HG03139 (cell line): ENCODE measurements at regions not wholly inside any gene's neighbourhood (a gene's known extent, or its start where the extent isn't known, plus 50 kb on each side); places are given as distances from the start of the nearest gene placed in this dataset.
"Not testable (repeated sequence)": the region's sequence is repeated elsewhere in the genome, so short reads cannot be mapped to it uniquely, and the experiment has no call there.

Source experiments
- ATAC-seq: cut with Tn5 transposase; IDR thresholded peaks from one replicate; pipeline ENCODE4 v1.9.1; 2021; ENCODE audit not compliant: unreplicated experiment

DNA sequence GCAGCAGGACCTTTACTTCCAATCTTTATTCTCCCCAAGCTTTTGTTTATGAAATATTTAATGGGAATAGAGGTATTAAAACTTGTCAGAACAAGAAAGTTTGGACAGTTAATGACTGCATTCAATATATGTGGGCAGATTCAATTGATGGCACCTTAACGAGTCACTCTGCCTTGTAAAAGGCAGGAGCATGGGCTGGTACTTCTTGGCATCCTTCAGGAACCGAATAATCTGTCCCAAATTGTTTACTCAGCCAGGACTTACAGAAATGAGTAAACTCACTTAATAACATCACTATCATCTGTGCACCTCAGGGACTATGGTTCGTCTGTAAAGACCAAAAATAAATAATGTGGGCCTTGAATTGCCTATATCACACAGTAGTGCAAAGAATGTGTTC, 1280.3 kb upstream of the TMEFF2 start:
- ATAC-seq = no peak

DNA sequence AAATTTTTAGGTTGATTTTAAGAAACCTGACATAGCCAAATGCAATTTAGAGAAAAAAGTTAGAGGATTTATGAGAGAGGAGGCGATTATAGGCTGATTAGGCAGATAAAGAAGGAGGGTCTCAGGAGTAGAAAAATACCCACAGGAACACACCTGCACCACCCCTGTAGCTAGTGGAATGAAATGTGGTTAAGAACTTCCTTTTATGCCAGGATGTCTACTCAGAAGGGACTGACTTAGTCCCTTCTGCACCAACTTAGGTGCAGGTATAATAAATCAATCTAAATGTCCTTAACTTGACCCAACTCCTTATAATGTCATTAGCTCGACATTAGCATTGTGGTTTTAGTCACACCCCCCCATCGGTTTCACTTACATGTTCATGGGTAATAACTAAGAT, 1274.5 kb upstream of the TMEFF2 start:
- no peak for ATAC-seq

DNA sequence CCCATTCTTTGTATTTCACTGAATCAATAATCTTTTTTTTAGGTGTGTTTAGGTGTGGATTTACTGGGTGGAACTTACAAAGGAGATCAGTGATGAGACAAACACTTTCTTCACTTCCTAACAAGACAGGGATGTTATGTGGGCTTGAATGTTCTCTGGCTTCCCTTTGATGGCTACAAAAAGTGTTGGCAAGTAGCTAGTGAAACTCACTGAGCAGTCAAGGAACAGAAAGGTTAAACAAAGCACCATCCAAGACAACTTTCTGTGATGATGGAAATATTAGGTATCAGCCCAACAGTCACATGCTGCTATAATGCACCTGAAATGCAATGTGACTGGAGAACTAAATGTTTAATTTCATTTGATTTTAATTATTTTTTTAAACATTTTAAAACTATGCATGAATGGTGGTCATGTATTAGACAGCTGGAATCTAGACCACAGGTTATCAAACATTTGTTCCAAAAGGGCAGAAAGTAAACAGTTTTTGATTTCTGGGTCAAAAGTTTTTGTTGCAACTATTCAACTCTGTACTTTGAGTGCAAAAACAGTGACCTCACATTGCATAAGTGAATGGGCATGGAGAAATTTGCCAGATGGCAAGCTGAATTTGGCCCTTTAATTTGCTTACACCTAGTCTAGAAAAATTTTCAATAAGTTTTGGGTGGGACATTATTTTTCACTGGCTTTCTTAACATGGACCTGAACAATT, 1272.7 kb upstream of the TMEFF2 start:
- ATAC-seq = no peak

DNA sequence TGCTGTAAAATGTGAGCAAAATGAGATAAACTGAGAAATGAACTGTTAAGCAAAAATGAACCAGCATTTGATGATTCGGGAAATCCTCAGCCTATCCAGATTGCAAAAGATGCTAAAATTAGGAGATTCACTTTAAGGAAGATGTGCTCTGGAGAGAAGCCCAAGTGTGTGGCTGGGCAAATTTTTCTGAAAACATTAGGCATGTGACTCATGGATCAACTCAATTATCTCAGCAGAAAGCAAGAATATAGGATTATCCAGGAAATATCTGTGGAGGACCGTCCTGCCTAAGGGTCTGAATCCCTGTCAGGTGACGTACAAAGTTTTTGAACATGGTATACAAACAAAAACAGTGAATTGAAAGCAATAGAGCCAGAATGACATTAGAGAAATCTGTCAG, 1268.3 kb upstream of the TMEFF2 start:
- no peak for ATAC-seq

DNA sequence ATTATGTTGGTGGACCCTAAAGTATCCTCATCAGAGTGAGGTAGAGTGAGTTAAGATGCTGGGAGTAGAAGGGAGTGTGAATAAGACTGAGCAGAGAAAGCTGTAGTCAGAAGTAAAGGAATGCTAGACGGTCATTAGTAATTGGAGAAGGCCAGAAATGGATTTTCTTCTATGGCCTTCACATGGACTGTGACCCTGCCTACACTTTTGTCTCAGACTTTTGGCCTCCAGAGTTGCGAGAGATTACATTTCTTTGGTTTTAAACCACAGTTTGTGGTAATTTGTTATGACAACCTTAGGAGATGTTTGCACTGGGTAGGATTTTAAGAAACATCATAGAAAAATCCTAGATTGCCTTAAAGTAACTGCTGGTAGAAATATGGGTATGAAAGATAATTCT, 1267.7 kb upstream of the TMEFF2 start:
- ATAC-seq = no peak

DNA sequence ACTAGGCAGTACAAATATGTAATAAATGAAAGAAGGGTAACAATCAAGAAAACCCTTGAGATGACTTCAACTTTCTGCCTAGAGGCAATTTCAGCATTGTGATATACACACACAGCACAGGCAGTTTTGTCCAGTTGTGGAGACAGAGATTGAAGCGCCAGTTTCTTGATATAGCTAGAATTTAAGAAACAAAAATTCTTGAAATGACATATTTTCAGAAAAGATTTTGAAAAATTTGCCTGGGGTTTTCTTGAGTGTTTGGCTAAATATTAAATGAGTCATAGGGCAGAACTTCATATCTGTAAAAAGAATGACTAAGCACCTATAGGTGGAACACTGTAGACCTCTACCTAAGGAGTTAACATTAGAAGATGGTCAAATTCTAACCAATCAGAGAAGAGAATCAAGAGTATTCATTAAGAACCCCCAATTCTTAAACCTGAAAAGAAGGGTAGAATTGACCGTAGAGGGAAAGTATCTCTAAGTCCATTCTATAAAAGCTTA, 1266.8 kb upstream of the TMEFF2 start:
- ATAC-seq = no peak

DNA sequence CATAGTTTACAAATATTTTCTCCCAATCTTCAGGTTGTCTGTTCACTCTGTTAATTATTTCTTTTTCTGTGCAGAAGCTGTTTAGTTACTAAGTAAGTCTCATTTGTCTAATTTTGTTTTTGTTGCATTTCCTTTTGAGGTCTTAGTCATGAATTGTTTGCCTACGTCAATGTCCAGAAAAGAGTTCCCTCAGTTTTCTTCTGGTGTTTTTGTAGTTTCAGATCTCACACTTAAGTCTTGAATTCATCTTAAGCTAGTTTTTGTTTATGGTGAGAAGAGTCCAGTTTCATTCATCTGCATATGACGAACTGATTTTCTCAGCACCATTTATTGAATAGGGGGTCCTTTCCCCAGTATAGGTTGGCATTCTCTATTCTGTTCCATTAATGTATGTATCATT, 1252.2 kb upstream of the TMEFF2 start:
- ATAC-seq = peak; percentile 59

DNA sequence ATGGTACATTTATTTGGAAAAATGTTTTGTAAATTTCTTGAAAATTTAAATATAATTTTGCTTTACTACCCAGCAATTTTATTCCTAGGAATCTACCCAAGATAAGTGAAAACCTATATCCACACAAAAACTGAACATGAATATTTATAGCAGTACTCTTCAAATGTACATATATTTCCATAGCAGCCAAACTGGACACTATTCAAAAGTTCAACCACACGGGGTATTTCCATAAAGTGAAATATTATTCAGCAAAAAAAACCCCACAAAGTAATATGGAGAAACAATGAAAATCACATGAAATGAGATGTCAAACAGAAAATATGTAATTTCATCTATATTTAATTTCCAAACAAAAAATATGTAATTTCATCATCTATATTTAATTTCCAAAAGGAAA, 1247.6 kb upstream of the TMEFF2 start:
- ATAC-seq = no peak

DNA sequence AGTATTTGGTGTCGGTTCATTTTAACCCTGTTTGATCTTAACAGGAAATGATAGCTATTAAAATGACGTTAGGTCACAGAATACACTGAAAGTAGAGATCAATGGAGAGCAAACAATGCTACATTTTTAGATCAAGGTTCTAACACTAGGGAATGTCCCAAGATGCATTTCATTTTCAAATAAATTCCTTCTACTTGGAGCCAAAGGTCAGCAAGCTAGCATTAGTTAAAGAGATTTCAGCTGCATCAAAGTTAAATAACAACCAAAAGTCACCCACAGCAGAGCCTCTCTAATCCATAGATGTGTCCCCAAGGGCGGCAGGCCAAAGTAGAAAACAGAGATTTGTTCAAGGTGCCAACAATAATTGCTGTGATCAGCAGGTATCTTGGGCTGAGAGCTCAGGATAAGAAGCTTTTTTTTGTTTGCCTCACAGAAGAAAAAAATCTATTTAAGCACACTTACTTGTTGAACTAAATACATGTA, 1233.6 kb upstream of the TMEFF2 start:
- no peak for ATAC-seq

DNA sequence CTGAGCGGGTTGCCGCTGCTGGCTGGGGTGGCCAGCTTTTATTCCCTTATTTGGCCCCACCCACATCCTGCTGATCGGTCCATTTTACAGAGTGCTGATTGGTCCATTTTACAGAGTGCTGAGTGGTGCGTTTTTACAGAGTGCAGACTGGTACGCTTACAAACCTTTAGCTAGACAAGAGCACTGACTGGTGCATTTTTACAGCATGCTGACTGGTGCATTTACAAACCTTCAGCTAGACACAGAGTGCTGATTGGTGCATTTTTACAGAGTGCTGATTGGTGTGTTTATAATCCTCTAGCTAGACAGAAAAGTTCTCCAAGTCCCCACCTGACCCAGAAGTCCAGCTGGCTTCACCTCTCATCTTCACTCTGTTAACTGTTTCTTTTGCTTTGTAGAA, 1217.6 kb upstream of the TMEFF2 start:
- not testable (repeated sequence) for ATAC-seq

DNA sequence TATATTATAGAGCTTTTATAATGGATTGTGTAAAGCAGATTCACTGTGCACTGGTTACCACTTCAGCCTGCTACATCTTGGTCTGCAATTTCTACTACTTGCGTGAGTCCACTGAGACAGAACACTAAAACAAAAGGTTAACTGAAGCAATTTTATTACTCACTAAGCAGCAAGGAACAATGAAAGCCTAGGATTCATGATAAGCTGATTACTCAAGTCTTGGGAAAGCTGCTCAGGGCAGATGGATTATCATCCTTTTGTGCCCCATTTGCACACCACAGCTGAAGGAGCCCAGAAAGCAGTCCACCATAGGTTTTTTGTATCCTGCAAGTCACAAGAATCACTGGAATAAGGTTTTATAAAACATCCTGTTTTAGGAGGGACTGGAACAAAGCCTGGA, 1215.2 kb upstream of the TMEFF2 start:
- no peak for ATAC-seq

DNA sequence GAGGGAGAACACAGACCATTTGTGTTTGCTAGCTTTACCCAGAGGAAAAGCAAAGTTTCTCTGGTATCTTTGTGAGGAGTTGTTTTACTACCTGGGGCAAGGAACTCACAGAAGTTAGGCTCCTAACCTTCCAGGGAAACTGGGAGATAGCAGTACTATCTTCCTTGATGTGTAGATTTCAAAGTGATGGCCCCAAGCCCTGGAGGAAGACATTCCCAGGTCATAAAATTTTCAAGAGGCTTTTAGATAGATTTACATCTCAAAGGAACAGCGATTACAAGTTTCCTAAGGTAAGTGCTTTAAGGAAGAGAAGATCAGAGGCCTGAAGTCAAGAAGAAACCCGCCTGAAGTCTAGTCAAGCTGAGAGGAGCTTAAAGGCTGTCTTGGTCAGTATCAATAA, 1187.8 kb upstream of the TMEFF2 start:
- no peak for ATAC-seq

DNA sequence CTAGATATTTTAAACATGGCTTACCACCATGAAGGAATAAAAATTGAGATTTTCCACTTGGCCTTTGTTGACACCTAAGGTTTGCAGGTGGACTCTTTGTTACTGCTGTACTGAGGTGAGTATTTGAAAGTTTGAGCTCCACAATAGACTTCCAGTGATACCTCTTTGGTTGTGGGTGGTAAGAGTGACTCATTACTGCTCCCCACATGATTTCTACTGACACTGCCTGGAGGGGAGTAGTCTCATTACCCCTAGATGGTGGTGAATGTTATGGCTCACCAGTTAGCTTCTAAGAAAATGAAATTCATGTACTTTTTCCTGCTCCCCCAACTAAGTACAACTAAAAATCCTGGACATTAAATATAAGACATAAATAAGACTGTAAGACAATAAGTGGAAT, 1183.1 kb upstream of the TMEFF2 start:
- ATAC-seq = no peak

DNA sequence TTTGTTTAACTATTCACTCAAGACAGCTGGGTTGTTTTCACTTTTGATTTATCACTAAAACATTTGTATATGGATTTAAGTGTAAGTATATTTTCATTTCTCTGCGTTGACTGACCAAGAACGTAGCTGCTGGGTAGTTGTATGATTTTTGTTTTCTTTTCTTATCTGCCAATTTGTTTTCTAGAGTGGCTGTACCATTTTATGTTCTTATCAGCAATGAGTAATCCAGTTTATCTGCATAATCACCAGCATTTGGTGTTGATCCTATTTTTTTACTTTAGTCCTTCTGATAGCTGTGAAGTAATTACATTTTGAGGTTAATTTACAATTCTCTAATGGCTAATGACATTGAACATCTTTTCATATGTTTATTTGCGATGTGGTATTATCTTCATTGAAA, 1178.4 kb upstream of the TMEFF2 start:
- no peak for ATAC-seq

DNA sequence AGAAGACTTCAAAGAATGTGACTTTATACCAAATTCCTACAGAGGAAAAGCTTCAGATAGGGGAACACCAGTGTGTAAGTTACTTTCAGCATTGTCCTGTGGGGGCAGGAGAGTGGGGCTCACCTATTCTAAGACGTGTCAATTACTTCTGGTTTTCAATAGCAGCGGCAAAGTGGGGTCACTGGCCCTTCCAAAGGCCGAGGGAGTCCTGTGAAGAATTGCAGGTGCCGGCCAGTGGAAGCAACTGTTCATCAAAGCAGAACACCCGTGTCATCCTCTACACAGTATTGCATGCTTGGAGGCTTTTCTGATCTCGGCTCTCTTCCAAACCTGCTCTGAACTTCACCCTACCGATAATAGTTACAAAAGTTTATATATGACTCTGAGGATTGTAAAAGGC, 1176.5 kb upstream of the TMEFF2 start:
- ATAC-seq = no peak

DNA sequence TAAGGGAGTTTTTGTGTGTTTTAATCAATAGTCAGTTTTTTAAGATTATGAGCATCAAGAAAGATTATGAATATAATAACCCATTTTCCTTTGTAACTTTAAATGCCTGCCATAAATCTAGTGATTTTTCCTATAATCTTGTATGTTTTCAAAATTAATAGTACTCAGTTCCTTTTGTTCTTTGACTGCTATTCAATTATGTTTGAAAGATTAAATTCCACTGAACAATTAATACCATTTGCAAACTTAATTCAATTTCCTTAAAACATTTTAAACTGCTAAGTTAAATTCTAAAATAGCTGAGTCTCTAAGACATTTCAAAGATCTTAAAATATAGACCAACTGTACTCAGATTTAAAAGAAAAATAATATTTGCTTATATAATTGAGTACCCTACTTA, 1173.9 kb upstream of the TMEFF2 start:
- ATAC-seq = no peak

DNA sequence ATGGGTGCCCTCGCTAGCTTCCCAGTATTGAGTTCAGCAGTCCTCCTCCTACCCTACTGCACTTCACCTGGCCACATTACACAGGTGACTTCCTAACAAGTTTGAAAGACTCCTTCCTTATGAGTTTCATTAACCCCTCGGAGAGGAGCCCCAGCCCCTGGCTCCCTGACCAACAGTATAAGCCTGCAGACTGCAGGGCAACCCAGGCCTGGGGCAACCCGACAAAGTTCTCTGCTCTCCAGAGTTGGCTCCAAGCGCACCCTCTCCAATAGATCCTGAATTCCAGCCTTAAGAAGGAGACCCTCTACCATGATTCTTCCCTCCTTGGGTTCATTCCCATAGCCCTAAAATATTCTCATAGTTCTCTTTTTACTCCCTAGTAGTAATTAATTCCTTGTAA, 1162.8 kb upstream of the TMEFF2 start:
- ATAC-seq = no peak

DNA sequence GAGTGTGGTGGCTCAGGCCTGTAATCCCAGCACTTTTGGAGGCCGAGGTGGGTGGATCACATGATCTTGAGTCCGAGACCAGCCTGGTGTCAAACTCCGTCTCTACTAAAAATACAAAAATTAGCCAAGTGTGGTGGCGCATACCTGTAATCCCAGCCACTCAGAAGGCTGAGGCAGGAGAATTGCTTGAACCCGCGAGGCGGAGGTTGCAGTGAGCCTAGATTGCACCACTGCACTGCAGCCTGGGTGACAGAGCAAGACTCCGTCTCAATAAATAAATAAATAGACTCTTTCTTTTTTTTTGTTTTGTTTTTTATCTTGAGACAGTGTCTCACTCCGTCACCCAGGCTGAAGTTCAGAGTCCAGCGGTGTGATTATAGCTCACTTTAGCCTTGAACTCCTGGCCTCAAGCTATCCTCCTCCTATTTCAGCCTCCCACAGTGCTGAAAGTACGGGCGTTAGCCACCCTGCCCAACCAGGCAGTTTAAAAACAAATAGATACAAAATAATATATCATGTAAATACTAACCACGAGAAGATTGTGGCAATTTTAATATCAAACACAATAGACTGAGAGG, 1158.0 kb upstream of the TMEFF2 start:
- not testable (repeated sequence) for ATAC-seq

DNA sequence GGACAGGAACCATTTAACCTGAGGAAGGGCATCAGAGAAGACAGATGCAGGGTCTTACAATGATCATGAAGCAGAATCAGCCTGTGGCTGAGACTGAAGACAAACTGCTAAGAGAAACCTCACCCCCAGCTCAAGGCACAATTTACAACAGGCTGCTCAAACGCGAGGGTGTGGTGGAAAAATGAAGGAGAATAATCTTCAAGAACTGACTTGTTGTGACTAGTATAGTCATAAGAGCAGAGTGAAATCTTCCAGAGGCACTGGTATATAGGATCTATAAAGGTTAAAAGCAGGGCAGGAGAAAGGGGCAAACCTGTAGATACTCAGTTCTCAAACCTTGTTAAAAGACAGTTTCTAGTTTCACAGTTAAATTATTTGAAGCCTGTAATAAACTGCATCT, 1155.8 kb upstream of the TMEFF2 start:
- ATAC-seq = no peak

DNA sequence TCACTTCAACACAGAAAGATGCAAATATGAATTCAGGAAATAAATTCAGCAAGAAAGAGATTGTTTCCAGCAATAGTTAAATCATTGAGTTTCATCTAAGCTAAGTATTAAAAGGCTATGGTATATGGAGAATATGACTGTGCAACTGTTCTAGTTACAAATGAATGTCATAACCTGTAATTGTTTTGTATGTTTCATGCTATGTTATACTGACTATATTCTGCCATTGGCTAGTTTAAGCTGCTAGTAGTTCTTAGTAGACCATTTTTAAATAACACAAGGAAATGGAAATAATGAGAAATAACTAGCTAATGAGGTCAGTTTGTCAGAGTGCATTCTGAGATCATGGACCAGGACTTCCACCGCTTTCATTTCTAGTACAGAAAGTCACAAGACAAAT, 1154.9 kb upstream of the TMEFF2 start:
- ATAC-seq = no peak

DNA sequence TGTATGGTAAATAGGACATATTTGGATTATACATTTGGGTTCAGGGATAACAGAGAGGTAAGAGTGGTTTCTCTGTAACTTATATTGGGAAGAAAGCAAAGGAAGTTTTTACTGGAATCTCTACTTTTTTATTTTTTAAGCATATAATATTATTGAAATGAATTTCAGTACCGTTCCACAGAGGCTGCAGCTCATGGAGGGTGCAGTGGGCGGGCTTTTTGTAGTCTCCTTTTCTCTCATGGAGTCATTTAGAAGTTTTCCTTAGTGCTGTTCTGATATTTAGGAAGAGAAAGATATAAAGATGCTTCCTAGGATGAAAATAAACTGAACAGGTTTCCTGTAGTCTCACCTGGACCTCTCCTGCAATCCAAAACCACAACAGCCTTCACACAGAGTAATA, 1153.3 kb upstream of the TMEFF2 start:
- ATAC-seq = no peak

DNA sequence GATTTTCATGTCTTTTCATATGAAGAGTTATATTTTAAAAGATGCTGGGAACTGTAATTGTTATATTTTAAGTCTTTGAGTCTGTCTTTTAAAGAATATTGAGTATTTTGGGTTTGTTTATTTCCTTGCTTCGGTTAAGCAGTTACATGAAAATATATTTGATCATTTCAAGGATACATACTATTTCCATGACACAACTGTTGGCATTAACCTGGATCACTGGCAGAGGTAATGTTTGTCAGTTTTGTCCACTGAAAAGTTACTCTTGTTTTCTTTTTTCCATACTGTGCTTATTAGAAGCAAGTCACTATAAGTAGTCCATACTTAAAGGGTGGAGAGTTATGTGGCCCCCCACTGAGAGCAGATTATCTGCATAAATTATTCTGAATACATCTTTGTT, 1142.0 kb upstream of the TMEFF2 start:
- no peak for ATAC-seq

DNA sequence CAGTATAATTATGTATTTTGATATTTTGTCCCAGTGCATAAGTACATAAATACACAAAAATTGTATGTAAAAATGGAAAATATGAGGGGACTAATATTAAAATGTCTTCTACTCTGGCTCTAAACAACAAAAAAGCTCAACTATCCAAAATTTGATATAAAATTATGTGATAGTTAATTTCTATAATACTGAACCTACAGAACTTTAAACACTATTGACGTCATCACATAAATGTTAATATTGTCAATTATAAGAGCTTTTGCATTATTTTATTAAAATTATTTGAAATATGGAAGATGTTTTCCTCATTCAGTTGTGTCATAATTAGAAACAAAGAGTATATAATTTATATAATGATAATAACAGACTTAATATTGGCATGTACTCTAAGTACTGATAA, 1139.7 kb upstream of the TMEFF2 start:
- ATAC-seq = no peak
